Thyroid gland (tissue), 4 donors: ENCODE measurements at regions not wholly inside any gene's neighbourhood (a gene's known extent, or its start where the extent isn't known, plus 50 kb on each side); places are given as distances from the start of the nearest gene placed in this dataset.

Experiments used
- DNase-seq, 2 donors: peaks; one replicate each; pipeline ENCODE4 v3.0.0-alpha.2; 2019
- H3K27ac ChIP-seq, 3 donors: fragments of 200-600 bp; sonication (generic); 1 replicate in 2 of 3; 2 replicates in 1 of 3; pipeline ENCODE4 v1.5.1; 2016 to 2019; ENCODE audit warnings: mild to moderate bottlenecking in 1 of 3, moderate library complexity in 1 of 3
- H3K27me3 ChIP-seq: fragments of 200-600 bp; sonication (generic); one replicate; pipeline ENCODE4 v1.5.1; 2019
- H3K36me3 ChIP-seq, 2 donors: fragments of 200-600 bp; sonication (generic); one replicate each; pipeline ENCODE4 v1.5.1; 2016 to 2019
- H3K4me1 ChIP-seq, 2 donors: fragments of 200-600 bp; sonication (generic); one replicate each; pipeline ENCODE4 v1.5.1; 2017 to 2019
- H3K4me3 ChIP-seq, 3 donors: fragments of 200-600 bp; sonication (generic); replicated peaks in 1 of 3; 1 replicate in 2 of 3; 2 replicates in 1 of 3; pipeline ENCODE4 v1.5.1; 2016; ENCODE audit warnings: mild to moderate bottlenecking in 1 of 3
- H3K9me3 ChIP-seq: fragments of 200-600 bp; sonication (generic); one replicate; pipeline ENCODE4 v1.5.1; 2017
- CTCF ChIP-seq, 6 experiments: fragments of 200-600 bp in 3 of 6; fragments of 450-650 bp in 3 of 6; sonication (generic) in 3 of 6; IDR thresholded peaks; one replicate each; pipeline ENCODE4 v1.5.1; 2016 to 2019; ENCODE audit warnings: antibody characterized with exemption in 6 of 6, mild to moderate bottlenecking in 2 of 6, inconsistent platforms in 1 of 6, moderate library complexity in 1 of 6
- POLR2A ChIP-seq, 2 donors: fragments of 450-650 bp; IDR thresholded peaks; one replicate each; pipeline ENCODE4 v1.6.1; 2017; ENCODE audit warnings: antibody characterized with exemption in 2 of 2, mild to moderate bottlenecking in 2 of 2, moderate library complexity in 1 of 2
- WGBS, 2 donors: methylation state at CpG; one replicate each; pipeline ENCODE4 v1.1.5; 2017; 5-methylcytosine and 5-hydroxymethylcytosine counted together
- intact Hi-C: fragments of 100-400 bp; cut with DNase I; formaldehyde crosslinking; loops from one replicate; pipeline ENCODE4 v1.15.1; 2023

- intact Hi-C loops: no loop called here
- H3K9me3 ChIP-seq: no peaks in the 10 kb centered on the region
- 57 to 65% methylated on average over 4 of the region's 4 CpGs for WGBS, 2 donors
- H3K4me1 ChIP-seq: peaks cover 0 to 5% of the 10 kb centered on the region in 2 donors
- H3K27me3 ChIP-seq: no peaks in the 10 kb centered on the region
- no peaks in the 10 kb centered on the region for H3K36me3 ChIP-seq
- no peak overlapping the region for H3K4me3 ChIP-seq
- no peak for DNase-seq
- H3K27ac ChIP-seq: no peak overlapping the region
- TF ChIP-seq CTCF (IDR thresholded peaks at IDR 0.05): no peak
- TF ChIP-seq POLR2A (IDR thresholded peaks at IDR 0.05): no peak
These were observed 125.9 kb upstream of the NTF3 start for GRCh38 chr12:5305886-5306545.

- 44 to 47% methylated on average over 3 of the region's 3 CpGs for WGBS, 2 donors
- H3K4me1 ChIP-seq: peaks cover 0 to 5% of the 10 kb centered on the region in 2 donors
- DNase-seq: no peak
- no peaks in the 10 kb centered on the region for H3K36me3 ChIP-seq
- no peak for TF ChIP-seq POLR2A (IDR thresholded peaks at IDR 0.05)
- no peak for TF ChIP-seq CTCF (IDR thresholded peaks at IDR 0.05)
- H3K27me3 ChIP-seq: no peaks in the 10 kb centered on the region
- intact Hi-C loops: no loop called here
- H3K27ac ChIP-seq: no peak overlapping the region
- no peaks in the 10 kb centered on the region for H3K9me3 ChIP-seq
- H3K4me3 ChIP-seq: no peak overlapping the region
These were observed 124.8 kb upstream of the NTF3 start for GRCh38 chr12:5307065-5307464.

- intact Hi-C loops: no loop called here
- H3K27ac ChIP-seq: no peak overlapping the region
- TF ChIP-seq POLR2A (IDR thresholded peaks at IDR 0.05) (no peak), CTCF (IDR thresholded peaks at IDR 0.05) (no peak)
These were observed 123.7 kb upstream of the NTF3 start for GRCh38 chr12:5308216-5308615.

GRCh38 chr12:5308996-5309395 is 122.9 kb upstream of the NTF3 start:
- TF ChIP-seq CTCF (IDR thresholded peaks at IDR 0.05): no peak
- no peak for TF ChIP-seq POLR2A (IDR thresholded peaks at IDR 0.05)
- Histone ChIP-seq H3K36me3 (no peaks in the 10 kb centered on the region), H3K4me1 (peaks cover 0 to 5% of the 10 kb centered on the region in 2 donors), H3K9me3 (no peaks in the 10 kb centered on the region), H3K4me3 (no peak overlapping the region), H3K27ac (no peak overlapping the region), H3K27me3 (no peaks in the 10 kb centered on the region)
- intact Hi-C loops: no loop called here
- 83 to 94% methylated on average over 8 of the region's 8 CpGs for WGBS, 2 donors
- no peak for DNase-seq

More at GRCh38 chr12:5308216-5308615, 123.7 kb upstream of the NTF3 start:
- no peak for DNase-seq
- Histone ChIP-seq H3K27me3 (no peaks in the 10 kb centered on the region), H3K4me1 (peaks cover 0 to 5% of the 10 kb centered on the region in 2 donors), H3K4me3 (no peak overlapping the region), H3K36me3 (no peaks in the 10 kb centered on the region), H3K9me3 (no peaks in the 10 kb centered on the region)

GRCh38 chr12:5309654-5310053 is 122.3 kb upstream of the NTF3 start:
- TF ChIP-seq POLR2A (IDR thresholded peaks at IDR 0.05): no peak
- TF ChIP-seq CTCF (IDR thresholded peaks at IDR 0.05): no peak
- Histone ChIP-seq H3K4me1 (peaks cover 0 to 5% of the 10 kb centered on the region in 2 donors), H3K27me3 (no peaks in the 10 kb centered on the region), H3K9me3 (no peaks in the 10 kb centered on the region), H3K27ac (no peak overlapping the region), H3K4me3 (no peak overlapping the region), H3K36me3 (no peaks in the 10 kb centered on the region)
- peak; percentile 3 to 33 for DNase-seq
- 40 to 43% methylated on average over 8 of the region's 8 CpGs for WGBS, 2 donors
- intact Hi-C loops: no loop called here
